ENCODE measurements at regions not wholly inside any gene's neighbourhood (a gene's known extent, or its start where the extent isn't known, plus 50 kb on each side); places are given as distances from the start of the nearest gene placed in this dataset.

- H3K27ac ChIP-seq (ENCODE audit: low read depth, low read length), result peak overlapping the region; percentile 60
Measured at GRCh38 chr20:17849138-17849900, 119.3 kb downstream of the SNX5 start.

GRCh38 chr20:17848249-17849048 is 120.1 kb downstream of the SNX5 start:
- no peaks in the 10 kb centered on the region for H3K27me3 ChIP-seq (ENCODE audit: control insufficient read depth in 5 of 5, insufficient read depth in 4 of 5, low read length in 5 of 5)
- peaks cover 12 to 46% (median 31%) of the 10 kb centered on the region in 5 donors for H3K4me1 ChIP-seq (ENCODE audit: control insufficient read depth in 5 of 5, insufficient read depth in 5 of 5, low read length in 5 of 5)
- H3K4me3 ChIP-seq (ENCODE audit: low read depth in 1 of 5, low read length in 5 of 5), result no peak overlapping the region
- H3K36me3 ChIP-seq (ENCODE audit: control insufficient read depth in 5 of 5, insufficient read depth in 5 of 5, low read length in 5 of 5), result no peaks in the 10 kb centered on the region
- no peak overlapping the region for H3K27ac ChIP-seq (ENCODE audit: low read depth, low read length)
- no peak overlapping the region for H3K9ac ChIP-seq (ENCODE audit: low read length in 5 of 5)
- peaks cover 0 to 8% (median 6%) of the 10 kb centered on the region in 5 donors for H3K9me3 ChIP-seq (ENCODE audit: control insufficient read depth in 5 of 5, low read length in 5 of 5)

More at GRCh38 chr20:17849138-17849900, 119.3 kb downstream of the SNX5 start:
- Histone ChIP-seq H3K4me3 (ENCODE audit: low read depth in 1 of 5, low read length in 5 of 5) (no peak overlapping the region), H3K36me3 (ENCODE audit: control insufficient read depth in 5 of 5, insufficient read depth in 5 of 5, low read length in 5 of 5) (no peaks in the 10 kb centered on the region), H3K27me3 (ENCODE audit: control insufficient read depth in 5 of 5, insufficient read depth in 4 of 5, low read length in 5 of 5) (no peaks in the 10 kb centered on the region), H3K4me1 (ENCODE audit: control insufficient read depth in 5 of 5, insufficient read depth in 5 of 5, low read length in 5 of 5) (peaks cover 7 to 41% (median 26%) of the 10 kb centered on the region in 5 donors), H3K9ac (ENCODE audit: low read length in 5 of 5) (no peak overlapping the region), H3K9me3 (ENCODE audit: control insufficient read depth in 5 of 5, low read length in 5 of 5) (peaks cover 0 to 8% (median 6%) of the 10 kb centered on the region in 5 donors)

GRCh38 chr20:17845701-17846475 is 122.7 kb downstream of the SNX5 start:
- peaks cover 12 to 60% (median 45%) of the 10 kb centered on the region in 5 donors for H3K4me1 ChIP-seq (ENCODE audit: control insufficient read depth in 5 of 5, insufficient read depth in 5 of 5, low read length in 5 of 5)
- H3K27ac ChIP-seq (ENCODE audit: low read depth, low read length), result no peak overlapping the region
- H3K36me3 ChIP-seq (ENCODE audit: control insufficient read depth in 5 of 5, insufficient read depth in 5 of 5, low read length in 5 of 5), result no peaks in the 10 kb centered on the region
- H3K9ac ChIP-seq (ENCODE audit: low read length in 5 of 5), result no peak overlapping the region
- peaks cover 0 to 8% (median 6%) of the 10 kb centered on the region in 5 donors for H3K9me3 ChIP-seq (ENCODE audit: control insufficient read depth in 5 of 5, low read length in 5 of 5)
- H3K27me3 ChIP-seq (ENCODE audit: control insufficient read depth in 5 of 5, insufficient read depth in 4 of 5, low read length in 5 of 5), result no peaks in the 10 kb centered on the region
- H3K4me3 ChIP-seq (ENCODE audit: low read depth in 1 of 5, low read length in 5 of 5), result no peak overlapping the region

- Histone ChIP-seq H3K4me1 (ENCODE audit: control insufficient read depth in 5 of 5, insufficient read depth in 5 of 5, low read length in 5 of 5) (peaks cover 6 to 48% (median 34%) of the 10 kb centered on the region in 5 donors), H3K9ac (ENCODE audit: low read length in 5 of 5) (no peak overlapping the region), H3K4me3 (ENCODE audit: low read depth in 1 of 5, low read length in 5 of 5) (no peak overlapping the region), H3K27me3 (ENCODE audit: control insufficient read depth in 5 of 5, insufficient read depth in 4 of 5, low read length in 5 of 5) (no peaks in the 10 kb centered on the region), H3K9me3 (ENCODE audit: control insufficient read depth in 5 of 5, low read length in 5 of 5) (peaks cover 0 to 8% (median 4%) of the 10 kb centered on the region in 5 donors), H3K36me3 (ENCODE audit: control insufficient read depth in 5 of 5, insufficient read depth in 5 of 5, low read length in 5 of 5) (no peaks in the 10 kb centered on the region), H3K27ac (ENCODE audit: low read depth, low read length) (no peak overlapping the region)
Measured at GRCh38 chr20:17844549-17845298, 123.9 kb downstream of the SNX5 start.

GRCh38 chr20:17844133-17844429 is 124.5 kb downstream of the SNX5 start:
- peaks cover 0 to 3% (median 0%) of the 10 kb centered on the region in 5 donors for H3K9me3 ChIP-seq (ENCODE audit: control insufficient read depth in 5 of 5, low read length in 5 of 5)
- H3K27me3 ChIP-seq (ENCODE audit: control insufficient read depth in 5 of 5, insufficient read depth in 4 of 5, low read length in 5 of 5), result no peaks in the 10 kb centered on the region
- H3K9ac ChIP-seq (ENCODE audit: low read length in 5 of 5), result no peak overlapping the region
- H3K4me3 ChIP-seq (ENCODE audit: low read depth in 1 of 5, low read length in 5 of 5), result no peak overlapping the region
- no peaks in the 10 kb centered on the region for H3K36me3 ChIP-seq (ENCODE audit: control insufficient read depth in 5 of 5, insufficient read depth in 5 of 5, low read length in 5 of 5)
- no peak overlapping the region for H3K27ac ChIP-seq (ENCODE audit: low read depth, low read length)
- H3K4me1 ChIP-seq (ENCODE audit: control insufficient read depth in 5 of 5, insufficient read depth in 5 of 5, low read length in 5 of 5), result peaks cover 6 to 42% (median 29%) of the 10 kb centered on the region in 5 donors

- H3K4me1 ChIP-seq (ENCODE audit: control insufficient read depth in 5 of 5, insufficient read depth in 5 of 5, low read length in 5 of 5), result peaks cover 6 to 38% (median 29%) of the 10 kb centered on the region in 5 donors
- H3K36me3 ChIP-seq (ENCODE audit: control insufficient read depth in 5 of 5, insufficient read depth in 5 of 5, low read length in 5 of 5), result no peaks in the 10 kb centered on the region
- no peak overlapping the region for H3K4me3 ChIP-seq (ENCODE audit: low read depth in 1 of 5, low read length in 5 of 5)
- H3K9me3 ChIP-seq (ENCODE audit: control insufficient read depth in 5 of 5, low read length in 5 of 5), result peaks cover 0 to 3% (median 0%) of the 10 kb centered on the region in 5 donors
- H3K27ac ChIP-seq (ENCODE audit: low read depth, low read length), result no peak overlapping the region
- H3K9ac ChIP-seq (ENCODE audit: low read length in 5 of 5), result no peak overlapping the region
- H3K27me3 ChIP-seq (ENCODE audit: control insufficient read depth in 5 of 5, insufficient read depth in 4 of 5, low read length in 5 of 5), result no peaks in the 10 kb centered on the region
Measured at GRCh38 chr20:17843246-17844132, 125.1 kb downstream of the SNX5 start.

GRCh38 chr20:17841751-17842215 is 126.8 kb downstream of the SNX5 start:
- peak overlapping the region in 1 of 5 donors; percentile 41 for H3K9ac ChIP-seq (ENCODE audit: low read length in 5 of 5)
- H3K4me1 ChIP-seq (ENCODE audit: control insufficient read depth in 5 of 5, insufficient read depth in 5 of 5, low read length in 5 of 5), result peaks cover 6 to 43% (median 34%) of the 10 kb centered on the region in 5 donors
- H3K27ac ChIP-seq (ENCODE audit: low read depth, low read length), result peak overlapping the region; percentile 32
- H3K4me3 ChIP-seq (ENCODE audit: low read depth in 1 of 5, low read length in 5 of 5), result no peak overlapping the region
- H3K36me3 ChIP-seq (ENCODE audit: control insufficient read depth in 5 of 5, insufficient read depth in 5 of 5, low read length in 5 of 5), result no peaks in the 10 kb centered on the region
- no peaks in the 10 kb centered on the region for H3K27me3 ChIP-seq (ENCODE audit: control insufficient read depth in 5 of 5, insufficient read depth in 4 of 5, low read length in 5 of 5)
- H3K9me3 ChIP-seq (ENCODE audit: control insufficient read depth in 5 of 5, low read length in 5 of 5), result peaks cover 0 to 3% (median 0%) of the 10 kb centered on the region in 5 donors

- H3K36me3 ChIP-seq (ENCODE audit: control insufficient read depth in 5 of 5, insufficient read depth in 5 of 5, low read length in 5 of 5), result no peaks in the 10 kb centered on the region
- H3K27ac ChIP-seq (ENCODE audit: low read depth, low read length), result no peak overlapping the region
- H3K4me1 ChIP-seq (ENCODE audit: control insufficient read depth in 5 of 5, insufficient read depth in 5 of 5, low read length in 5 of 5), result peaks cover 16 to 45% (median 38%) of the 10 kb centered on the region in 5 donors
- H3K9ac ChIP-seq (ENCODE audit: low read length in 5 of 5), result no peak overlapping the region
- no peak overlapping the region for H3K4me3 ChIP-seq (ENCODE audit: low read depth in 1 of 5, low read length in 5 of 5)
- peaks cover 0 to 3% (median 0%) of the 10 kb centered on the region in 5 donors for H3K9me3 ChIP-seq (ENCODE audit: control insufficient read depth in 5 of 5, low read length in 5 of 5)
- no peaks in the 10 kb centered on the region for H3K27me3 ChIP-seq (ENCODE audit: control insufficient read depth in 5 of 5, insufficient read depth in 4 of 5, low read length in 5 of 5)
Measured at GRCh38 chr20:17840423-17840822, 128.2 kb downstream of the SNX5 start.

Data from subcutaneous abdominal adipose tissue (tissue), 5 donors.